ENCODE measurements at regions not wholly inside any gene's neighbourhood (a gene's known extent, or its start where the extent isn't known, plus 50 kb on each side); places are given as distances from the start of the nearest gene placed in this dataset.
"Not testable (repeated sequence)": the region's sequence is repeated elsewhere in the genome, so short reads cannot be mapped to it uniquely, and the experiment has no call there.

GRCh38 chr4:43619219-43619618 lies 726.7 kb downstream of the GRXCR1 start:
- no peak for TF ChIP-seq CTCF (IDR thresholded peaks at IDR 0.05; ENCODE audit: borderline replicate concordance)
- intact Hi-C loops (cut with micrococcal nuclease), result no loop called here
- no peak for DNase-seq
- Histone ChIP-seq H3K27ac (replicated peaks) (no peak overlapping the region), H3K9me3 (replicated peaks) (peaks cover 24% of the 10 kb centered on the region), H3K4me3 (no peak overlapping the region), H3K36me3 (no peaks in the 10 kb centered on the region), H3K27me3 (ENCODE audit: low read depth) (no peaks in the 10 kb centered on the region), H3K4me1 (no peaks in the 10 kb centered on the region)

- H3K36me3 ChIP-seq; H3K4me3 ChIP-seq; intact Hi-C loops (cut with micrococcal nuclease); H3K27me3 ChIP-seq (ENCODE audit: low read depth); DNase-seq; H3K27ac ChIP-seq (replicated peaks); H3K4me1 ChIP-seq: not testable (repeated sequence)
- H3K9me3 ChIP-seq (replicated peaks), result peaks cover 38% of the 10 kb centered on the region
These were observed 745.4 kb downstream of the GRXCR1 start for GRCh38 chr4:43637893-43638292.

- Histone ChIP-seq H3K9me3 (replicated peaks) (peaks cover 13% of the 10 kb centered on the region), H3K4me1 (no peaks in the 10 kb centered on the region), H3K27me3 (ENCODE audit: low read depth) (no peaks in the 10 kb centered on the region), H3K36me3 (no peaks in the 10 kb centered on the region), H3K4me3 (no peak overlapping the region), H3K27ac (replicated peaks) (no peak overlapping the region)
- intact Hi-C loops (cut with micrococcal nuclease), result no loop called here
- TF ChIP-seq CTCF (IDR thresholded peaks at IDR 0.05; ENCODE audit: borderline replicate concordance), result no peak
- no peak for DNase-seq
These were observed 759.5 kb downstream of the GRXCR1 start for GRCh38 chr4:43651991-43652390.

- intact Hi-C loops (cut with micrococcal nuclease); H3K4me1 ChIP-seq; H3K27ac ChIP-seq (replicated peaks); DNase-seq; H3K4me3 ChIP-seq; H3K36me3 ChIP-seq; H3K27me3 ChIP-seq (ENCODE audit: low read depth): not testable (repeated sequence)
- peaks cover 11% of the 10 kb centered on the region for H3K9me3 ChIP-seq (replicated peaks)
These were observed 767.0 kb downstream of the GRXCR1 start for GRCh38 chr4:43659547-43659946.

GRCh38 chr4:43672265-43672885 lies 776.2 kb downstream of the KCTD8 start:
- H3K27ac ChIP-seq (replicated peaks); H3K4me1 ChIP-seq; H3K4me3 ChIP-seq; DNase-seq; H3K36me3 ChIP-seq; H3K27me3 ChIP-seq (ENCODE audit: low read depth); intact Hi-C loops (cut with micrococcal nuclease): not testable (repeated sequence)
- peaks cover 55% of the 10 kb centered on the region for H3K9me3 ChIP-seq (replicated peaks)

GRCh38 chr4:43680421-43680820 lies 768.2 kb downstream of the KCTD8 start:
- Histone ChIP-seq H3K36me3 (no peaks in the 10 kb centered on the region), H3K4me3 (no peak overlapping the region), H3K4me1 (no peaks in the 10 kb centered on the region), H3K27ac (replicated peaks) (no peak overlapping the region), H3K27me3 (ENCODE audit: low read depth) (no peaks in the 10 kb centered on the region), H3K9me3 (replicated peaks) (peaks cover 5% of the 10 kb centered on the region)
- intact Hi-C loops (cut with micrococcal nuclease), result no loop called here
- no peak for DNase-seq
- TF ChIP-seq CTCF (IDR thresholded peaks at IDR 0.05; ENCODE audit: borderline replicate concordance), result no peak

- Histone ChIP-seq H3K36me3 (no peaks in the 10 kb centered on the region), H3K9me3 (replicated peaks) (peaks cover 5% of the 10 kb centered on the region), H3K4me1 (no peaks in the 10 kb centered on the region), H3K27ac (replicated peaks) (no peak overlapping the region), H3K27me3 (ENCODE audit: low read depth) (no peaks in the 10 kb centered on the region), H3K4me3 (no peak overlapping the region)
- DNase-seq, result no peak
- TF ChIP-seq CTCF (IDR thresholded peaks at IDR 0.05; ENCODE audit: borderline replicate concordance), result no peak
- intact Hi-C loops (cut with micrococcal nuclease), result no loop called here
These were observed 766.1 kb downstream of the KCTD8 start for GRCh38 chr4:43682551-43682950.

Data from left ventricle myocardium inferior (tissue), 1 donor.